C4-2B (cell line): ENCODE measurements at regions not wholly inside any gene's neighbourhood (a gene's known extent, or its start where the extent isn't known, plus 50 kb on each side); places are given as distances from the start of the nearest gene placed in this dataset.

Experiments used
- ZFX ChIP-seq: fragments of 450-650 bp; IDR thresholded peaks from 2 replicates; pipeline ENCODE4 v1.6.1; 2017
- TF ChIP-seq, protein P1 (sequence below): fragments of 450-650 bp; conservative IDR thresholded peaks from 2 replicates; pipeline ENCODE4 v1.5.1; 2017; ENCODE audit warnings: mild to moderate bottlenecking

DNA sequence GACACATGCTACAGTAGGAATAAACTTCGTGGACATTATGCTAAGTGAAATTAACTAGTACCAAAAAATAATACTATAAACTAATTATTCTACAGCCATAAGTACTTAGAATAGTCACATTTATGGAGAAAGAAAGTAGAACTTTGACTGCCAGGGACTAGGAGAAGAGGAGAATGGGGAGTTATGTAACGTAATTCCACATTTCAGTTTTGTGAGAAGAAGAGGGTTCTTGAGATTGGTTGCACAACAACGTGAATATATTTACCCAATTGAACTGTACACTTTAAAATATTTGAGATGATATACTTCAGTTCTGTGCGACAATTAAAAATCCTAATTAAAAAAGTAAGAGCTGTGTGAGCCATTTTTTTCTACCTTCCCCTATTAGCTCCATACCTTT, 1412.9 kb downstream of the PLA2G4A start:
- TF ChIP-seq, protein P1, sequence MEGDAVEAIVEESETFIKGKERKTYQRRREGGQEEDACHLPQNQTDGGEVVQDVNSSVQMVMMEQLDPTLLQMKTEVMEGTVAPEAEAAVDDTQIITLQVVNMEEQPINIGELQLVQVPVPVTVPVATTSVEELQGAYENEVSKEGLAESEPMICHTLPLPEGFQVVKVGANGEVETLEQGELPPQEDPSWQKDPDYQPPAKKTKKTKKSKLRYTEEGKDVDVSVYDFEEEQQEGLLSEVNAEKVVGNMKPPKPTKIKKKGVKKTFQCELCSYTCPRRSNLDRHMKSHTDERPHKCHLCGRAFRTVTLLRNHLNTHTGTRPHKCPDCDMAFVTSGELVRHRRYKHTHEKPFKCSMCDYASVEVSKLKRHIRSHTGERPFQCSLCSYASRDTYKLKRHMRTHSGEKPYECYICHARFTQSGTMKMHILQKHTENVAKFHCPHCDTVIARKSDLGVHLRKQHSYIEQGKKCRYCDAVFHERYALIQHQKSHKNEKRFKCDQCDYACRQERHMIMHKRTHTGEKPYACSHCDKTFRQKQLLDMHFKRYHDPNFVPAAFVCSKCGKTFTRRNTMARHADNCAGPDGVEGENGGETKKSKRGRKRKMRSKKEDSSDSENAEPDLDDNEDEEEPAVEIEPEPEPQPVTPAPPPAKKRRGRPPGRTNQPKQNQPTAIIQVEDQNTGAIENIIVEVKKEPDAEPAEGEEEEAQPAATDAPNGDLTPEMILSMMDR: no peak; the same call in none of the 2 replicates
- TF ChIP-seq ZFX: no peak
